Peyer's patch (tissue), 4 donors: ENCODE measurements at regions not wholly inside any gene's neighbourhood (a gene's known extent, or its start where the extent isn't known, plus 50 kb on each side); places are given as distances from the start of the nearest gene placed in this dataset.

Experiments used
- CTCF ChIP-seq, 6 experiments: fragments of 450-650 bp in 4 of 6; fragments of 200-600 bp in 2 of 6; sonication (generic) in 1 of 6; IDR thresholded peaks; one replicate each; pipeline ENCODE4 v1.5.1; 2017 to 2019; ENCODE audit warnings: antibody characterized with exemption in 6 of 6, mild to moderate bottlenecking in 3 of 6, moderate library complexity in 1 of 6
- POLR2A ChIP-seq, 2 donors: fragments of 450-650 bp; IDR thresholded peaks; one replicate each; pipeline ENCODE4 v1.5.1; 2017; ENCODE audit warnings: antibody characterized with exemption in 2 of 2, mild to moderate bottlenecking in 2 of 2, moderate library complexity in 2 of 2

GRCh38 chr19:28685802-28686201 is 527.1 kb downstream of the UQCRFS1 start:
- TF ChIP-seq CTCF (IDR thresholded peaks at IDR 0.05) (no peak), POLR2A (IDR thresholded peaks at IDR 0.05) (no peak)
